ENCODE measurements at regions not wholly inside any gene's neighbourhood (a gene's known extent, or its start where the extent isn't known, plus 50 kb on each side); places are given as distances from the start of the nearest gene placed in this dataset.

GRCh38 chr7:45389073-45389872 is 184.9 kb upstream of the ADCY1 start:
- Mint-ChIP-seq H3K27ac (no peak overlapping the region), H3K36me3 (no peaks in the 10 kb centered on the region), H3K27me3 (peaks cover 3 to 8% of the 10 kb centered on the region in 2 donors), H3K4me3 (no peak overlapping the region), H3K9me3 (no peaks in the 10 kb centered on the region), H3K4me1 (ENCODE audit: low read depth in 2 of 2) (no peaks in the 10 kb centered on the region)
- no peak for ATAC-seq
- DNase-seq (ENCODE audit: low spot score) = no peak

- DNase-seq (ENCODE audit: low spot score) (no peak), ATAC-seq (no peak)
- no peak overlapping the region for H3K4me3 Mint-ChIP-seq
- no peaks in the 10 kb centered on the region for H3K4me1 Mint-ChIP-seq (ENCODE audit: low read depth in 2 of 2)
- no peak overlapping the region for H3K27ac Mint-ChIP-seq
- peaks cover 3% of the 10 kb centered on the region in 2 donors for H3K27me3 Mint-ChIP-seq
- H3K36me3 Mint-ChIP-seq = no peaks in the 10 kb centered on the region
- H3K9me3 Mint-ChIP-seq = no peaks in the 10 kb centered on the region
These were observed 184.0 kb upstream of the ADCY1 start for GRCh38 chr7:45390180-45390579.

GRCh38 chr7:45390731-45391130 is 183.4 kb upstream of the ADCY1 start:
- H3K27ac Mint-ChIP-seq = no peak overlapping the region
- H3K36me3 Mint-ChIP-seq = no peaks in the 10 kb centered on the region
- no peak for DNase-seq (ENCODE audit: low spot score)
- no peaks in the 10 kb centered on the region for H3K4me1 Mint-ChIP-seq (ENCODE audit: low read depth in 2 of 2)
- ATAC-seq = no peak
- H3K9me3 Mint-ChIP-seq = no peaks in the 10 kb centered on the region
- no peak overlapping the region for H3K4me3 Mint-ChIP-seq
- H3K27me3 Mint-ChIP-seq = no peaks in the 10 kb centered on the region

- no peaks in the 10 kb centered on the region for H3K4me1 Mint-ChIP-seq (ENCODE audit: low read depth in 2 of 2)
- H3K36me3 Mint-ChIP-seq = no peaks in the 10 kb centered on the region
- H3K9me3 Mint-ChIP-seq = peaks cover 4% of the 10 kb centered on the region
- no peak overlapping the region for H3K4me3 Mint-ChIP-seq
- DNase-seq (ENCODE audit: low spot score) (no peak), ATAC-seq (peak; percentile 29 to 55)
- H3K27ac Mint-ChIP-seq = no peak overlapping the region
- peaks cover 6 to 9% of the 10 kb centered on the region in 2 donors for H3K27me3 Mint-ChIP-seq
These were observed 182.3 kb upstream of the ADCY1 start for GRCh38 chr7:45391618-45392451.

GRCh38 chr7:45394117-45394708 is 180.0 kb upstream of the ADCY1 start:
- ATAC-seq (no peak), DNase-seq (ENCODE audit: low spot score) (no peak)
- Mint-ChIP-seq H3K4me1 (ENCODE audit: low read depth in 2 of 2) (no peaks in the 10 kb centered on the region), H3K9me3 (peaks cover 4% of the 10 kb centered on the region), H3K36me3 (no peaks in the 10 kb centered on the region), H3K27ac (no peak overlapping the region), H3K27me3 (peaks cover 6 to 16% of the 10 kb centered on the region in 2 donors), H3K4me3 (no peak overlapping the region)

- DNase-seq (ENCODE audit: low spot score) (no peak), ATAC-seq (no peak)
- Mint-ChIP-seq H3K36me3 (peaks cover 5% of the 10 kb centered on the region), H3K9me3 (peaks cover 9% of the 10 kb centered on the region), H3K27ac (no peak overlapping the region), H3K4me1 (ENCODE audit: low read depth in 2 of 2) (peaks cover 17 to 20% of the 10 kb centered on the region in 2 donors), H3K27me3 (peaks cover 18 to 24% of the 10 kb centered on the region in 2 donors), H3K4me3 (no peak overlapping the region)
These were observed 175.1 kb upstream of the ADCY1 start for GRCh38 chr7:45399069-45399468.

- Mint-ChIP-seq H3K27ac (no peak overlapping the region), H3K4me1 (ENCODE audit: low read depth in 2 of 2) (peaks cover 17 to 24% of the 10 kb centered on the region in 2 donors), H3K36me3 (peaks cover 5% of the 10 kb centered on the region), H3K27me3 (peaks cover 22 to 38% of the 10 kb centered on the region in 2 donors), H3K4me3 (no peak overlapping the region), H3K9me3 (peaks cover 9% of the 10 kb centered on the region)
- DNase-seq (ENCODE audit: low spot score) (no peak), ATAC-seq (no peak)
These were observed 173.5 kb upstream of the ADCY1 start for GRCh38 chr7:45400680-45401079.

- H3K27me3 Mint-ChIP-seq = peaks cover 22 to 34% of the 10 kb centered on the region in 2 donors
- no peak overlapping the region for H3K27ac Mint-ChIP-seq
- no peak for DNase-seq (ENCODE audit: low spot score)
- H3K4me1 Mint-ChIP-seq (ENCODE audit: low read depth in 2 of 2) = peaks cover 17 to 24% of the 10 kb centered on the region in 2 donors
- H3K36me3 Mint-ChIP-seq = peaks cover 5% of the 10 kb centered on the region
- no peak for ATAC-seq
- no peak overlapping the region for H3K4me3 Mint-ChIP-seq
- H3K9me3 Mint-ChIP-seq = peaks cover 7% of the 10 kb centered on the region
These were observed 173.0 kb upstream of the ADCY1 start for GRCh38 chr7:45401155-45401554.

- H3K27ac Mint-ChIP-seq = peak overlapping the region in 1 of 2 donors; percentile 27
These were observed 172.3 kb upstream of the ADCY1 start for GRCh38 chr7:45401851-45402250.

GRCh38 chr7:45402480-45403218 is 171.5 kb upstream of the ADCY1 start:
- H3K4me1 Mint-ChIP-seq (ENCODE audit: low read depth in 2 of 2) = peaks cover 17 to 24% of the 10 kb centered on the region in 2 donors
- peak overlapping the region; percentile 45 for H3K4me3 Mint-ChIP-seq
- DNase-seq (ENCODE audit: low spot score) (no peak), ATAC-seq (peak; percentile 82 to 83)
- H3K27me3 Mint-ChIP-seq = peaks cover 19 to 21% of the 10 kb centered on the region in 2 donors
- H3K27ac Mint-ChIP-seq = peak overlapping the region; percentile 27 to 32
- H3K36me3 Mint-ChIP-seq = peaks cover 5% of the 10 kb centered on the region
- H3K9me3 Mint-ChIP-seq = peaks cover 5% of the 10 kb centered on the region

More at GRCh38 chr7:45401851-45402250, 172.3 kb upstream of the ADCY1 start:
- Mint-ChIP-seq H3K4me1 (ENCODE audit: low read depth in 2 of 2) (peaks cover 17 to 24% of the 10 kb centered on the region in 2 donors), H3K9me3 (peaks cover 5% of the 10 kb centered on the region), H3K36me3 (peaks cover 5% of the 10 kb centered on the region), H3K27me3 (peaks cover 19 to 28% of the 10 kb centered on the region in 2 donors), H3K4me3 (no peak overlapping the region)
- no peak for DNase-seq (ENCODE audit: low spot score)
- ATAC-seq = no peak

GRCh38 chr7:45404622-45405021 is 169.5 kb upstream of the ADCY1 start:
- Mint-ChIP-seq H3K4me3 (no peak overlapping the region), H3K4me1 (ENCODE audit: low read depth in 2 of 2) (peaks cover 17 to 24% of the 10 kb centered on the region in 2 donors)
- no peak for ATAC-seq

GRCh38 chr7:45407730-45408408 is 166.3 kb upstream of the ADCY1 start:
- Mint-ChIP-seq H3K27me3 (peaks cover 15 to 36% of the 10 kb centered on the region in 2 donors), H3K27ac (no peak overlapping the region), H3K4me1 (ENCODE audit: low read depth in 2 of 2) (peaks cover 8 to 15% of the 10 kb centered on the region in 2 donors), H3K36me3 (peaks cover 5% of the 10 kb centered on the region), H3K4me3 (no peak overlapping the region), H3K9me3 (peaks cover 8% of the 10 kb centered on the region)
- ATAC-seq = peak in 1 of 2 donors; percentile 34
- no peak for DNase-seq (ENCODE audit: low spot score)

More at GRCh38 chr7:45404622-45405021, 169.5 kb upstream of the ADCY1 start:
- H3K9me3 Mint-ChIP-seq = peaks cover 5% of the 10 kb centered on the region
- H3K36me3 Mint-ChIP-seq = peaks cover 5% of the 10 kb centered on the region
- DNase-seq (ENCODE audit: low spot score) = no peak
- H3K27ac Mint-ChIP-seq = no peak overlapping the region
- H3K27me3 Mint-ChIP-seq = peaks cover 22 to 28% of the 10 kb centered on the region in 2 donors

- Mint-ChIP-seq H3K27me3 (peaks cover 15 to 34% of the 10 kb centered on the region in 2 donors), H3K4me1 (ENCODE audit: low read depth in 2 of 2) (peaks cover 5 to 10% of the 10 kb centered on the region in 2 donors), H3K4me3 (no peak overlapping the region), H3K27ac (no peak overlapping the region), H3K9me3 (peaks cover 8% of the 10 kb centered on the region), H3K36me3 (peaks cover 5% of the 10 kb centered on the region)
- peak in 1 of 2 donors; percentile 8 for ATAC-seq
- no peak for DNase-seq (ENCODE audit: low spot score)
These were observed 165.8 kb upstream of the ADCY1 start for GRCh38 chr7:45408409-45408737.
